Endothelial cell of umbilical vein (primary cell): ENCODE measurements at regions not wholly inside any gene's neighbourhood (a gene's known extent, or its start where the extent isn't known, plus 50 kb on each side); places are given as distances from the start of the nearest gene placed in this dataset.

ENCODE experiments used
- BruUV-seq: library from RNA; stranded (reverse); fragments of 400-500 nt; replicated peaks from 2 replicates; lab custom pipeline; 2021; lab: Mats Ljungman, UMichigan
- CTCF ChIA-PET: fragments of 300-600, 350-600 bp; sonication (Branson Sonifier 250); formaldehyde crosslinking; loops from one replicate; lab custom pipeline; 2021; ENCODE audit warnings: antibody characterized with exemption, inconsistent platforms; lab: Charles Lee
- POLR2A ChIA-PET: fragments of 300-600, 350-600 bp; sonication (Branson Sonifier 250); formaldehyde crosslinking; loops from one replicate; lab custom pipeline; 2021; ENCODE audit warnings: antibody characterized with exemption, inconsistent platforms; lab: Charles Lee
- DNase-seq: peaks from one replicate; pipeline ENCODE4 v3.0.0-alpha.2; 2011; ENCODE audit warnings: low read depth, low spot score
- FAIRE-seq: peaks from 2 replicates; lab custom pipeline; 2011; peaks lifted over from hg19 to GRCh38; lab: Jason Lieb, UNC
- H2AFZ ChIP-seq: 2 replicates; pipeline ENCODE4 v1.6.0; 2012; ENCODE audit warnings: low read depth, low read length, control low read depth, inconsistent platforms
- H3K27ac ChIP-seq: 2 replicates; pipeline ENCODE4 v1.5.1; 2011; ENCODE audit warnings: low read depth, mild to moderate bottlenecking, control low read depth, low read length, moderate library complexity; ENCODE audit not compliant: insufficient read depth
- H3K27me3 ChIP-seq, 2 experiments: 2 replicates each; pipeline versions ENCODE4 v1.6.0 to v1.6.1; 2011; ENCODE audit warnings: low read length in 2 of 2, mixed read lengths in 1 of 2; ENCODE audit not compliant: control insufficient read depth in 2 of 2, insufficient read depth in 2 of 2
- H3K36me3 ChIP-seq, 2 experiments: 2 replicates in 1 of 2; 3 replicates in 1 of 2; pipeline ENCODE4 v1.5.1; 2011; ENCODE audit warnings: low read length in 2 of 2, mild to moderate bottlenecking in 1 of 2, moderate library complexity in 1 of 2; ENCODE audit not compliant: control insufficient read depth in 2 of 2, insufficient read depth in 2 of 2; ENCODE audit errors: extremely low read depth in 1 of 2
- H3K4me1 ChIP-seq: 3 replicates; pipeline ENCODE4 v1.5.1; 2011; ENCODE audit warnings: mild to moderate bottlenecking, low read length; ENCODE audit not compliant: control insufficient read depth, insufficient read depth; ENCODE audit errors: extremely low read depth
- H3K4me2 ChIP-seq: 2 replicates; pipeline ENCODE4 v1.6.1; 2011; ENCODE audit warnings: low read length, control low read depth, mixed read lengths; ENCODE audit not compliant: insufficient read depth
- H3K4me3 ChIP-seq, 3 experiments: fragments of 200-600 bp in 1 of 3; sonication (generic), shearing (Covaris generic) in 1 of 3; replicated peaks in 1 of 3; 2 replicates each; pipeline ENCODE4 v1.5.1; 2011 to 2016; ENCODE audit warnings: control low read depth in 3 of 3, low read length in 3 of 3, mild to moderate bottlenecking in 2 of 3, inconsistent platforms in 1 of 3, low read depth in 1 of 3, moderate library complexity in 1 of 3; ENCODE audit not compliant: insufficient read depth in 1 of 3
- H3K79me2 ChIP-seq: 2 replicates; pipeline ENCODE4 v1.6.0; 2012; ENCODE audit warnings: low read length, inconsistent platforms; ENCODE audit not compliant: control insufficient read depth, insufficient read depth
- H3K9ac ChIP-seq: replicated peaks from 2 replicates; pipeline ENCODE3; 2011; ENCODE audit warnings: low read length, control low read depth; ENCODE audit not compliant: insufficient read depth; ENCODE audit errors: extremely low read depth
- H3K9me1 ChIP-seq: replicated peaks from 3 replicates; pipeline ENCODE4 v1.6.0; 2011; ENCODE audit warnings: mild to moderate bottlenecking, low read length; ENCODE audit not compliant: control insufficient read depth, insufficient read depth; ENCODE audit errors: extremely low read depth
- H3K9me3 ChIP-seq: replicated peaks from 2 replicates; pipeline ENCODE4 v1.5.1; 2012; ENCODE audit warnings: low read length, inconsistent platforms; ENCODE audit not compliant: control insufficient read depth, insufficient read depth
- H4K20me1 ChIP-seq: replicated peaks from 2 replicates; pipeline ENCODE3; 2011; ENCODE audit warnings: mild to moderate bottlenecking, low read length; ENCODE audit not compliant: control insufficient read depth, insufficient read depth; ENCODE audit errors: extremely low read depth
- CTCF ChIP-seq, 2 donors: IDR thresholded peaks; 1 replicate in 1 of 2; 2 replicates in 1 of 2; pipeline ENCODE4 v1.5.1; 2011; ENCODE audit warnings: low read length in 2 of 2, mild to moderate bottlenecking in 2 of 2, moderate library complexity in 2 of 2, control low read depth in 1 of 2, inconsistent platforms in 1 of 2, low read depth in 1 of 2; ENCODE audit not compliant: insufficient read depth in 1 of 2; ENCODE audit errors: extremely low read depth in 1 of 2
- EZH2 ChIP-seq: IDR thresholded peaks from 2 replicates; pipeline ENCODE4 v1.6.1; 2012; ENCODE audit warnings: borderline replicate concordance, low read depth, mild to moderate bottlenecking, moderate library complexity, low read length, inconsistent platforms; ENCODE audit not compliant: severe bottlenecking
- FOS ChIP-seq: IDR thresholded peaks from 2 replicates; pipeline ENCODE4 v1.6.1; 2011; ENCODE audit warnings: mild to moderate bottlenecking, low read length, moderate library complexity, borderline replicate concordance; ENCODE audit not compliant: insufficient read depth
- GATA2 ChIP-seq: IDR thresholded peaks from 2 replicates; pipeline ENCODE4 v1.7.0; 2011; ENCODE audit warnings: low read depth, mild to moderate bottlenecking, moderate library complexity, mixed read lengths, low read length; ENCODE audit not compliant: insufficient read length, insufficient read depth
- JUN ChIP-seq: IDR thresholded peaks from 2 replicates; pipeline ENCODE4 v1.6.1; 2011; ENCODE audit warnings: borderline replicate concordance, low read depth; ENCODE audit not compliant: insufficient read length, insufficient read depth
- MAX ChIP-seq: IDR thresholded peaks from 2 replicates; pipeline ENCODE4 v1.6.1; 2011; ENCODE audit not compliant: insufficient read depth, insufficient read length
- MYC ChIP-seq: IDR thresholded peaks from one replicate; pipeline ENCODE4 v1.6.1; 2011; ENCODE audit warnings: mild to moderate bottlenecking, low read depth, low read length
- POLR2A ChIP-seq: IDR thresholded peaks from 2 replicates; pipeline ENCODE4 v1.6.1; 2012; ENCODE audit warnings: low read depth, mild to moderate bottlenecking, control low read depth, low read length
- POLR2AphosphoS5 ChIP-seq: IDR thresholded peaks from 2 replicates; pipeline ENCODE4 v1.6.1; 2012; ENCODE audit warnings: low read depth, mild to moderate bottlenecking, control low read depth, low read length, moderate library complexity; ENCODE audit not compliant: insufficient read depth
- dilution Hi-C: fragments of 300-500 bp; cut with MboI; formaldehyde crosslinking; loops from one replicate; pipeline ENCODE4 v1.15.0; 2019; ENCODE audit warnings: low sequenced_read_pairs; ENCODE audit not compliant: extremely low pct_ligation_motif_present
- intact Hi-C: fragments of 100-400 bp; cut with micrococcal nuclease; formaldehyde crosslinking; loops from one replicate; pipeline ENCODE4 v1.10.0; 2022

GRCh38 chr1:219518907-219519248 lies 94.0 kb downstream of the ZC3H11B start:
- no peak for TF ChIP-seq GATA2
- TF ChIP-seq FOS: no peak
- no peak for TF ChIP-seq MYC
- TF ChIP-seq POLR2AphosphoS5: no peak
- TF ChIP-seq CTCF (IDR thresholded peaks at IDR 0.05; ENCODE audit: extremely low read depth in 1 of 2, insufficient read depth in 1 of 2, low read depth in 1 of 2, low read length in 2 of 2): no peak
- no peak for TF ChIP-seq EZH2
- no peak for TF ChIP-seq JUN
- TF ChIP-seq MAX: no peak
- TF ChIP-seq POLR2A: no peak
- no TSS peak for BruUV-seq
- CTCF ChIA-PET: interaction anchor here (0.9 kb wide), 1 partner anchor 508 kb away, joined by 3 read pairs; no protein-coding TSS in a partner anchor
- Histone ChIP-seq H3K4me1 (no peaks in the 10 kb centered on the region), H3K9ac (no peak overlapping the region), H3K27ac (no peak overlapping the region), H3K79me2 (no peaks in the 10 kb centered on the region), H3K27me3 (no peaks in the 10 kb centered on the region), H3K4me3 (no peak overlapping the region), H3K4me2 (no peak overlapping the region), H3K36me3 (no peaks in the 10 kb centered on the region), H2AFZ (no peak overlapping the region), H4K20me1 (no peaks in the 10 kb centered on the region), H3K9me1 (no peaks in the 10 kb centered on the region), H3K9me3 (no peaks in the 10 kb centered on the region)
- dilution Hi-C loops (no loop called here), intact Hi-C loops (no loop called here)
- no peak for FAIRE-seq
- no peak for DNase-seq
- POLR2A ChIA-PET: no interaction called here
